ENCODE measurements at regions not wholly inside any gene's neighbourhood (a gene's known extent, or its start where the extent isn't known, plus 50 kb on each side); places are given as distances from the start of the nearest gene placed in this dataset.

- TF ChIP-seq FOXM1 (IDR thresholded peaks at IDR 0.05; ENCODE audit: borderline replicate concordance, low read depth) (no peak), EP300 (IDR thresholded peaks at IDR 0.05; ENCODE audit: borderline replicate concordance) (no peak), MAX (IDR thresholded peaks at IDR 0.05) (no peak), CEBPB (IDR thresholded peaks at IDR 0.05) (no peak), REST (IDR thresholded peaks at IDR 0.05; ENCODE audit: low read depth) (no peak), RAD21 (IDR thresholded peaks at IDR 0.05; ENCODE audit: low read depth) (no peak), TAF1 (IDR thresholded peaks at IDR 0.05; ENCODE audit: low read depth) (no peak), EGR1 (IDR thresholded peaks at IDR 0.05) (no peak), ZBTB7A (IDR thresholded peaks at IDR 0.05; ENCODE audit: low read depth) (no peak), CREB1 (IDR thresholded peaks at IDR 0.05; ENCODE audit: low read depth) (no peak), YY1 (IDR thresholded peaks at IDR 0.05; ENCODE audit: low read depth) (no peak)
Measured at GRCh38 chr10:26911811-26912461, 51.2 kb upstream of the ABI1 start.
